ENCODE measurements at regions not wholly inside any gene's neighbourhood (a gene's known extent, or its start where the extent isn't known, plus 50 kb on each side); places are given as distances from the start of the nearest gene placed in this dataset.

- H3K9me3 Mint-ChIP-seq, result peaks cover 3% of the 10 kb centered on the region
- ATAC-seq (ENCODE audit: low read depth) (no peak), DNase-seq (no peak)
- peaks cover 4% of the 10 kb centered on the region for H3K27me3 Mint-ChIP-seq
- no peaks in the 10 kb centered on the region for H3K36me3 Mint-ChIP-seq (ENCODE audit: low read depth)
- no peaks in the 10 kb centered on the region for H3K4me1 Mint-ChIP-seq
- POLR2A ChIA-PET, result no interaction called here
- no peak overlapping the region for H3K27ac Mint-ChIP-seq
- no peak overlapping the region for H3K4me3 Mint-ChIP-seq
- intact Hi-C loops (cut with micrococcal nuclease), result no loop called here
- CTCF ChIA-PET, result no interaction called here
- TF ChIP-seq, protein P1, sequence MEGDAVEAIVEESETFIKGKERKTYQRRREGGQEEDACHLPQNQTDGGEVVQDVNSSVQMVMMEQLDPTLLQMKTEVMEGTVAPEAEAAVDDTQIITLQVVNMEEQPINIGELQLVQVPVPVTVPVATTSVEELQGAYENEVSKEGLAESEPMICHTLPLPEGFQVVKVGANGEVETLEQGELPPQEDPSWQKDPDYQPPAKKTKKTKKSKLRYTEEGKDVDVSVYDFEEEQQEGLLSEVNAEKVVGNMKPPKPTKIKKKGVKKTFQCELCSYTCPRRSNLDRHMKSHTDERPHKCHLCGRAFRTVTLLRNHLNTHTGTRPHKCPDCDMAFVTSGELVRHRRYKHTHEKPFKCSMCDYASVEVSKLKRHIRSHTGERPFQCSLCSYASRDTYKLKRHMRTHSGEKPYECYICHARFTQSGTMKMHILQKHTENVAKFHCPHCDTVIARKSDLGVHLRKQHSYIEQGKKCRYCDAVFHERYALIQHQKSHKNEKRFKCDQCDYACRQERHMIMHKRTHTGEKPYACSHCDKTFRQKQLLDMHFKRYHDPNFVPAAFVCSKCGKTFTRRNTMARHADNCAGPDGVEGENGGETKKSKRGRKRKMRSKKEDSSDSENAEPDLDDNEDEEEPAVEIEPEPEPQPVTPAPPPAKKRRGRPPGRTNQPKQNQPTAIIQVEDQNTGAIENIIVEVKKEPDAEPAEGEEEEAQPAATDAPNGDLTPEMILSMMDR (IDR thresholded peaks at IDR 0.05), result no peak
Measured at GRCh38 chr5:171593401-171593800, 174.0 kb downstream of the FGF18 start.

GRCh38 chr5:171593976-171594375 is 174.5 kb downstream of the FGF18 start:
- H3K27ac Mint-ChIP-seq, result no peak overlapping the region
- TF ChIP-seq, protein P1 (IDR thresholded peaks at IDR 0.05), result no peak
- no peak overlapping the region for H3K4me3 Mint-ChIP-seq
- ChIA-PET POLR2A (no interaction called here), CTCF (no interaction called here)
- DNase-seq (no peak), ATAC-seq (ENCODE audit: low read depth) (no peak)
- no peaks in the 10 kb centered on the region for H3K4me1 Mint-ChIP-seq
- H3K36me3 Mint-ChIP-seq (ENCODE audit: low read depth), result no peaks in the 10 kb centered on the region
- intact Hi-C loops (cut with micrococcal nuclease), result no loop called here
- peaks cover 5% of the 10 kb centered on the region for H3K27me3 Mint-ChIP-seq
- H3K9me3 Mint-ChIP-seq, result peaks cover 3% of the 10 kb centered on the region

DNA sequence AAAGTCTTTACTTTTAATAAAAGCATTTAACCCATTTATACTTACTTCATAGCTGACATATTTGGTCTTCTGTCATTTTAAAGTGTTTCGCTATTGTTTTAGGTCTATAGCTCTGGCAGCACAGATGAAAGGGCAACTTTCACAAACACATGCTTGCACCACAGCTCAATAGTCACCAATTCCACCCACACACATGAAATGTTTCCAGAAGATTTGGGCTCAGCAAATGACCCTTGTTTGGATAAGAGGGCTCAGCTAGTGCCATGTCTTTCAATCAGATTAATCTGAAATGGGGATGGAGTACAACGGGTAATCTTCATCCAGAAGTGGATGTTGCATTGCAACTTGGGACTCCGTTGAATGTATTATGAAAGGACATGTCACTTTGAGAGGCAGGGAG is 176.0 kb downstream of the FGF18 start:
- Mint-ChIP-seq H3K36me3 (ENCODE audit: low read depth) (no peaks in the 10 kb centered on the region), H3K27me3 (peaks cover 5% of the 10 kb centered on the region), H3K4me3 (no peak overlapping the region), H3K9me3 (peaks cover 3% of the 10 kb centered on the region), H3K27ac (no peak overlapping the region), H3K4me1 (no peaks in the 10 kb centered on the region)
- ATAC-seq (ENCODE audit: low read depth) (no peak), DNase-seq (no peak)
- ChIA-PET POLR2A (no interaction called here), CTCF (interaction anchor here (0.7 kb wide), 1 partner anchor 11 kb away, joined by 3 read pairs; no protein-coding TSS in a partner anchor)
- TF ChIP-seq, protein P1 (IDR thresholded peaks at IDR 0.05), result no peak
- intact Hi-C loops (cut with micrococcal nuclease), result no loop called here

GRCh38 chr5:171595801-171596231 is 176.4 kb downstream of the FGF18 start:
- H3K27me3 Mint-ChIP-seq, result peaks cover 5% of the 10 kb centered on the region
- intact Hi-C loops (cut with micrococcal nuclease), result no loop called here
- no peak for DNase-seq
- peaks cover 1% of the 10 kb centered on the region for H3K4me1 Mint-ChIP-seq
- ChIA-PET CTCF (interaction anchor here (0.7 kb wide), 1 partner anchor 11 kb away, joined by 3 read pairs; no protein-coding TSS in a partner anchor), POLR2A (no interaction called here)
- peaks cover 3% of the 10 kb centered on the region for H3K9me3 Mint-ChIP-seq
- no peaks in the 10 kb centered on the region for H3K36me3 Mint-ChIP-seq (ENCODE audit: low read depth)
- H3K27ac Mint-ChIP-seq, result no peak overlapping the region
- no peak overlapping the region for H3K4me3 Mint-ChIP-seq
- TF ChIP-seq, protein P1 (IDR thresholded peaks at IDR 0.05), result no peak
- no peak for ATAC-seq (ENCODE audit: low read depth)

- TF ChIP-seq, protein P1 (IDR thresholded peaks at IDR 0.05), result no peak
- POLR2A ChIA-PET, result no interaction called here
- no peaks in the 10 kb centered on the region for H3K36me3 Mint-ChIP-seq (ENCODE audit: low read depth)
- no peak overlapping the region for H3K4me3 Mint-ChIP-seq
- DNase-seq (no peak), ATAC-seq (ENCODE audit: low read depth) (no peak)
- H3K4me1 Mint-ChIP-seq, result peaks cover 3% of the 10 kb centered on the region
- peaks cover 5% of the 10 kb centered on the region for H3K27me3 Mint-ChIP-seq
- intact Hi-C loops (cut with micrococcal nuclease), result no loop called here
- CTCF ChIA-PET, result no interaction called here
- peaks cover 3% of the 10 kb centered on the region for H3K9me3 Mint-ChIP-seq
- no peak overlapping the region for H3K27ac Mint-ChIP-seq
Measured at GRCh38 chr5:171596391-171596878, 177.0 kb downstream of the FGF18 start.

All from activated B cell treated with CpG ODN at 0.5 μM for 24 hours (primary cell).